ENCODE measurements at regions not wholly inside any gene's neighbourhood (a gene's known extent, or its start where the extent isn't known, plus 50 kb on each side); places are given as distances from the start of the nearest gene placed in this dataset.

DNA sequence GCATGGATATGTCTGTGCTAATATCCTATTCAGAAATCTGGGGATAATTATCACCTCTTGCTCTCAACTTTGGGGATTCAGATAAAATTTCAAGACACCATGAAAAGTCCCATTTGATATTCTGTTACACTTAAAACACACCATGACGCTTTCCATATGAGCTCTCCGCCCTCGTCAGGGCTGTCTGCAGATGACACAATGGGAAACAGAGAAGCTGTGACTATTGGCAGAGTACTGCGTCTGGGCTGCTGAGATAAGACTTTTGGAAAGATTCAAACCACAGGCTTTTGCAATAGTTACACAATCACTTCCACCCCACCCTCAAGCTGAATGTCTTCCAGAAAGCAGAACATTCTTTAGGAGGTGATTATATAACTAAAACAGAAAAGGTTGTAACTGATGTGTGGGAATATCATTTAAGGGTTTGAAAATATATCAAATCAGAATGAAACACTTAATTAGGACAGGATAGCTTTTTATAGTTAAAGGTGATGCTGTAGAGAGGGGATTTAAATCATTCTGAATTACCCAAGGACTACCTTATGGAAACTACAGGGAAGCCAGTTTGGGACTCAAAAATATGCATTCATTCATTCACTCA, 75.3 kb upstream of the TMPO start (continued):
- TF ChIP-seq SOX6 (IDR thresholded peaks at IDR 0.05): peak; percentile 97
- peak; percentile 82 for TF ChIP-seq RFX5 (IDR thresholded peaks at IDR 0.05; ENCODE audit: low read depth, low read length)
- no peak for TF ChIP-seq SREBF1 (IDR thresholded peaks at IDR 0.05; ENCODE audit: borderline replicate concordance, low read depth, low read length)
- peak in 1 of 2 experiments; percentile 96; a peak in 2 of 4 replicates for TF ChIP-seq MLLT1 (IDR thresholded peaks at IDR 0.05)
- TF ChIP-seq HMGN3 (IDR thresholded peaks at IDR 0.05; ENCODE audit: borderline replicate concordance, extremely low read depth, insufficient read length, low read depth, low read length): peak; percentile 68
- TF ChIP-seq EP400 (IDR thresholded peaks at IDR 0.05): peak; percentile 38
- TF ChIP-seq, protein P1, sequence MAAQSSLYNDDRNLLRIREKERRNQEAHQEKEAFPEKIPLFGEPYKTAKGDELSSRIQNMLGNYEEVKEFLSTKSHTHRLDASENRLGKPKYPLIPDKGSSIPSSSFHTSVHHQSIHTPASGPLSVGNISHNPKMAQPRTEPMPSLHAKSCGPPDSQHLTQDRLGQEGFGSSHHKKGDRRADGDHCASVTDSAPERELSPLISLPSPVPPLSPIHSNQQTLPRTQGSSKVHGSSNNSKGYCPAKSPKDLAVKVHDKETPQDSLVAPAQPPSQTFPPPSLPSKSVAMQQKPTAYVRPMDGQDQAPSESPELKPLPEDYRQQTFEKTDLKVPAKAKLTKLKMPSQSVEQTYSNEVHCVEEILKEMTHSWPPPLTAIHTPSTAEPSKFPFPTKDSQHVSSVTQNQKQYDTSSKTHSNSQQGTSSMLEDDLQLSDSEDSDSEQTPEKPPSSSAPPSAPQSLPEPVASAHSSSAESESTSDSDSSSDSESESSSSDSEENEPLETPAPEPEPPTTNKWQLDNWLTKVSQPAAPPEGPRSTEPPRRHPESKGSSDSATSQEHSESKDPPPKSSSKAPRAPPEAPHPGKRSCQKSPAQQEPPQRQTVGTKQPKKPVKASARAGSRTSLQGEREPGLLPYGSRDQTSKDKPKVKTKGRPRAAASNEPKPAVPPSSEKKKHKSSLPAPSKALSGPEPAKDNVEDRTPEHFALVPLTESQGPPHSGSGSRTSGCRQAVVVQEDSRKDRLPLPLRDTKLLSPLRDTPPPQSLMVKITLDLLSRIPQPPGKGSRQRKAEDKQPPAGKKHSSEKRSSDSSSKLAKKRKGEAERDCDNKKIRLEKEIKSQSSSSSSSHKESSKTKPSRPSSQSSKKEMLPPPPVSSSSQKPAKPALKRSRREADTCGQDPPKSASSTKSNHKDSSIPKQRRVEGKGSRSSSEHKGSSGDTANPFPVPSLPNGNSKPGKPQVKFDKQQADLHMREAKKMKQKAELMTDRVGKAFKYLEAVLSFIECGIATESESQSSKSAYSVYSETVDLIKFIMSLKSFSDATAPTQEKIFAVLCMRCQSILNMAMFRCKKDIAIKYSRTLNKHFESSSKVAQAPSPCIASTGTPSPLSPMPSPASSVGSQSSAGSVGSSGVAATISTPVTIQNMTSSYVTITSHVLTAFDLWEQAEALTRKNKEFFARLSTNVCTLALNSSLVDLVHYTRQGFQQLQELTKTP (IDR thresholded peaks at IDR 0.05; ENCODE audit: low read depth in 1 of 2, partially characterized antibody in 2 of 2): peak in 1 of 2 experiments; percentile 92
- TF ChIP-seq ZBTB11 (CRISPR knock-in tag; IDR thresholded peaks at IDR 0.05): peak in 1 of 3 experiments; percentile 71; a peak in 1 of 6 replicates
- no peak for TF ChIP-seq NR2C2 (CRISPR knock-in tag; IDR thresholded peaks at IDR 0.05)
- TF ChIP-seq NR2C2 (tag; IDR thresholded peaks at IDR 0.05): peak; percentile 67; the same call in 1 of the 2 replicates
- TF ChIP-seq NR2C1 (IDR thresholded peaks at IDR 0.05): no peak
- peak; percentile 60; the same call in 1 of the 2 replicates for TF ChIP-seq NR2C1 (tag; IDR thresholded peaks at IDR 0.05)
- TF ChIP-seq THRAP3 (IDR thresholded peaks at IDR 0.05; ENCODE audit: borderline replicate concordance): no peak
- TF ChIP-seq SRSF1 (IDR thresholded peaks at IDR 0.05; ENCODE audit: low read depth, low read length): no peak
- no peak for TF ChIP-seq KAT7 (CRISPR knock-in tag; IDR thresholded peaks at IDR 0.05; ENCODE audit: borderline replicate concordance)
- TF ChIP-seq, protein P2, sequence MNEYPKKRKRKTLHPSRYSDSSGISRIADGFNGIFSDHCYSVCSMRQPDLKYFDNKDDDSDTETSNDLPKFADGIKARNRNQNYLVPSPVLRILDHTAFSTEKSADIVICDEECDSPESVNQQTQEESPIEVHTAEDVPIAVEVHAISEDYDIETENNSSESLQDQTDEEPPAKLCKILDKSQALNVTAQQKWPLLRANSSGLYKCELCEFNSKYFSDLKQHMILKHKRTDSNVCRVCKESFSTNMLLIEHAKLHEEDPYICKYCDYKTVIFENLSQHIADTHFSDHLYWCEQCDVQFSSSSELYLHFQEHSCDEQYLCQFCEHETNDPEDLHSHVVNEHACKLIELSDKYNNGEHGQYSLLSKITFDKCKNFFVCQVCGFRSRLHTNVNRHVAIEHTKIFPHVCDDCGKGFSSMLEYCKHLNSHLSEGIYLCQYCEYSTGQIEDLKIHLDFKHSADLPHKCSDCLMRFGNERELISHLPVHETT (CRISPR knock-in tag; conservative IDR thresholded peaks at IDR 0.05 in 1 of 2, IDR thresholded peaks at IDR 0.05 in 1 of 2): peak in 1 of 2 experiments; percentile 91; a peak in 2 of 4 replicates

All from K562 (cell line).